WTC11 (cell line): ENCODE measurements at regions not wholly inside any gene's neighbourhood (a gene's known extent, or its start where the extent isn't known, plus 50 kb on each side); places are given as distances from the start of the nearest gene placed in this dataset.

Source experiments
- AFF4 ChIP-seq: sonication (generic); formaldehyde crosslinking; IDR thresholded peaks from 2 replicates; pipeline ENCODE4 v1.8.1; 2023; ENCODE audit warnings: mild to moderate bottlenecking, missing genetic modification reagents, borderline replicate concordance
- ATF3 ChIP-seq: sonication (generic); formaldehyde crosslinking; conservative IDR thresholded peaks from 2 replicates; pipeline ENCODE4 v1.8.1; 2022; ENCODE audit warnings: mild to moderate bottlenecking, missing genetic modification reagents
- CREB1 ChIP-seq: sonication (generic); formaldehyde crosslinking; IDR thresholded peaks from 2 replicates; pipeline ENCODE4 v1.8.0; 2023; ENCODE audit warnings: mild to moderate bottlenecking, missing genetic modification reagents
- CTCF ChIP-seq: fragments of 200-600 bp; IDR thresholded peaks from 2 replicates; pipeline ENCODE4 v1.8.0; 2022; ENCODE audit warnings: antibody characterized with exemption
- ELF4 ChIP-seq: sonication (generic); formaldehyde crosslinking; IDR thresholded peaks from 2 replicates; pipeline ENCODE4 v1.8.1; 2022; ENCODE audit warnings: low read depth, mild to moderate bottlenecking, moderate library complexity, missing genetic modification reagents
- ESRRA ChIP-seq: sonication (generic); formaldehyde crosslinking; IDR thresholded peaks from 2 replicates; pipeline ENCODE4 v1.8.1; 2022; ENCODE audit warnings: mild to moderate bottlenecking, missing genetic modification reagents, borderline replicate concordance
- FOXP1 ChIP-seq: sonication (generic); formaldehyde crosslinking; IDR thresholded peaks from 2 replicates; pipeline ENCODE4 v1.8.0; 2022; ENCODE audit warnings: missing genetic modification reagents, mild to moderate bottlenecking, moderate library complexity, borderline replicate concordance
- KAT7 ChIP-seq: sonication (generic); formaldehyde crosslinking; IDR thresholded peaks from 2 replicates; pipeline ENCODE4 v1.8.1; 2023; ENCODE audit warnings: missing genetic modification reagents, mild to moderate bottlenecking, borderline replicate concordance
- PRDM15 ChIP-seq: sonication (generic); formaldehyde crosslinking; IDR thresholded peaks from 2 replicates; pipeline ENCODE4 v1.8.0; 2022; ENCODE audit warnings: missing genetic modification reagents
- TEAD1 ChIP-seq: sonication (generic); formaldehyde crosslinking; IDR thresholded peaks from 2 replicates; pipeline ENCODE4 v1.8.0; 2022; ENCODE audit warnings: mild to moderate bottlenecking, missing genetic modification reagents
- USF1 ChIP-seq: sonication (generic); formaldehyde crosslinking; IDR thresholded peaks from 2 replicates; pipeline ENCODE4 v1.8.0; 2022; ENCODE audit warnings: mild to moderate bottlenecking, missing genetic modification reagents
- ZNF232 ChIP-seq: sonication (generic); formaldehyde crosslinking; IDR thresholded peaks from 2 replicates; pipeline ENCODE4 v1.8.0; 2022; ENCODE audit warnings: mild to moderate bottlenecking, missing genetic modification reagents

- TF ChIP-seq CTCF (no peak), AFF4 (CRISPR knock-in tag) (no peak), CREB1 (CRISPR knock-in tag) (no peak), KAT7 (CRISPR knock-in tag) (no peak), TEAD1 (CRISPR knock-in tag) (no peak), ESRRA (CRISPR knock-in tag) (no peak), FOXP1 (CRISPR knock-in tag) (no peak), ELF4 (CRISPR knock-in tag) (no peak), USF1 (CRISPR knock-in tag) (no peak), ATF3 (no peak), PRDM15 (no peak), ZNF232 (CRISPR knock-in tag) (no peak)
Observed at GRCh38 chr9:135372036-135372435, 107.5 kb upstream of the PPP1R26 start.
